ENCODE measurements at regions not wholly inside any gene's neighbourhood (a gene's known extent, or its start where the extent isn't known, plus 50 kb on each side); places are given as distances from the start of the nearest gene placed in this dataset.

DNA sequence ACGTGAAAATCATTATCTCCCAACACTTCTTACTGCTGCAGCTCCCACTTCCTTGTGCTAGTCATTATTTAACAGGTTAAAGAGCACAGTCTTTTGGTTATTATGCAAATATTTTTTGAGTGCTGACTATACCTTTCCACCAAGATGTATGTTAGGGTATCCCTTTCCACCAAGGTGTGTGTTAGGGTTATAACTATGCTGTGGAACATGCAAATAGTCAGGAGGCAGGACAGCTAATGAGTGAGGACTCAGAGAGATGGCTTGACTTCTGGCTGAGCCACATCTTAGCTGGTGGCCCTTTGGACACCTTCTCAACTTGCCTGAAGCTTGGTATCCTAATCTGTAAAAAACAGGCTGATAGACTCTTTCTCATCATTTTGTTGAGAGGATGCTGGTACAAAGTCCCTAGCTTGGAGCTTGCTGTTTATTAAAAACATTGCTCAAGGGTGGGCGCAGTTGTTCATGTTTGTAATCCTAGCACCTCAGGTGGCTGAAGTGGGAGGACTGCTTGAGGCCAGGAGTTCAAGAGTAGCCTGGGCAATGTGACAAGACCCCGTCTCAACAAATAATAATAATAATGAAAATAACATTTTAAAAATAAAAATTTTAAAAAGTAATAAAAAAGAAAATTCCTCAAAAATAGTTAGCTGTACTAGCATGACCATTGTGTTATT lies 160.5 kb upstream of the ADAMTS9 start:
- no peak for DNase-seq (ENCODE audit: low spot score)

DNA sequence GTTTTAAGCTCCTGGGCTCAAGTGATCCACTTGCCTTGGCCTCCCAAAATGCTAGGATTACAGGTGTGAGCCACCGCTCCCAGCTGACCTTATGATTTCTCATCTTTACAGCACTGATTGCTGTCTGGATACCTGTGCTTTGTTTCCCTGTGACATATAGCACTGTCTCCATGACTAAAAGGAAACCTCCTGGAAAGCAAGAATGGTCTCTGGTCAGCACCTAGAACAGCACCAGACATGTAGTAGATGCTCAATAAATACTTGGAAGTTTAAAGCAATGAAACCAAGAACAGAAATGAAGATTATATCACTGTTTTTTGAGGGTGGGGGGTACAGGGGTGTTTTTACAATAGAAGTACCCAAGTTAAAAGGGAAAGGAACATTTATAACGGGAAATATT lies 156.8 kb upstream of the ADAMTS9 start:
- no peak for DNase-seq (ENCODE audit: low spot score)

DNA sequence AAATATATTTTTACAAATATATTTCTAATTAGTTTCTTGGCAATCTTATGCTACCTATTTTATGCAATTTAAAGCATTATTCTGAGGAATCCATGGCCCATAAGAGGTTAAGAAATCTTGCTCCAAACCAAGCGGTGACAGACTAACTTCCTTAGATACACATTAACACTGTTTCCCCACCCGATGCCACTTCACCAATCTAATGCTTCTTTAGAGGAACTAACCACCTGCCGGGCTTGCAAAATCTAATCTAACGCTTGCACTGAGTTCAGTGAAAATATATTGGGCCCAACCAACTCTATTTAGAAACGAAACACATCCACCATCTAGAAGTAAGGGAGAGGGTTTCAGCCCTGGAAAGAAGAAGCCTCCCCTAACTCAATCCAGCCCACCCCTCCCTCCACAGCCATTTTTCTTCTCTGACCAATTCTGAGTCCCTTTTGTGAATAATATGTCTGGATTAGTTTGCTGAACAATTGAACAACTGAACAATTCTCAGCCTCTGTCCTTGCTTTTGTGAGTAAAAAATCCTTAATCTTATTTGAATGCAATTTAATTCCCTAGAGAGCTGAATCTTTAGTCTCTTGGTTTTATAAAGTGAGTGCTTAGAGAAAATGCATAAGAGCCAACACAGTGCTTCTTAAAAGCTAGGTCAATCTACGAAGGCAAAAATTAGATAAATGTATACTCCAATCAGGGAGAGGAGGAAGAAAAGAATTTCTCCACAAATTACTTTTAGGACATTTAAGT lies 150.4 kb upstream of the ADAMTS9 start:
- no peak for DNase-seq (ENCODE audit: low spot score)

DNA sequence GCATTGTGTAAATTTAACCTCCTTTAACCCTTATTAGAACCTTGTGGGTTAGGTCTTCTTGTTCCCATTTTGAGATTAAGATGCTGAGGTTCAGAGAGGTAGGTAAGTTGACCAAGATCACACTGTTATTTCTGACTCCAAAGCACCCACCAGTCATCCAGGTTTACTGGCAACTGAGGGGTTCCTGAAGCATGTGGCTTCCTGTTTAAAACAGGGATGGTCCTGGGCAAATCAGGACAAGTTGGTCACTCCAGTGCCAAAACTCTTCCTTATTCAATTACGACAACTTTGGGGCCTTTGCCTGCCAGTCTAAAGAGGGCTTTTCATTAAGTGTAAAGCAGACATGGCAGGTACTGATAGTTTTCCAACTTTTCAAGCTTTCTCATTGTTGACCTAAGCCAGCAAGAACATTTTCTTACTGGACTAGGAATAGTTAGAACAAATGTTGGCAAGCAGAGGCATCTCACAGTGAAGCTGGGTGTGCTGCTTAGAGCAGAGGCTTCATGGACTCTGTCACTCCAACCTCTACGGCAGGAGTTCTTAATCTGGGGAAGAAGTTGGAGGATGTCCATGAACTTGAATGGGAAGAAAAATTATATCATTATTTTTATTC lies 149.4 kb upstream of the ADAMTS9 start:
- DNase-seq (ENCODE audit: low spot score) = no peak

GRCh38 chr3:64836097-64836496 lies 148.3 kb upstream of the ADAMTS9 start:
- no peak for DNase-seq (ENCODE audit: low spot score)

GRCh38 chr3:64832098-64832497 lies 144.3 kb upstream of the ADAMTS9 start:
- no peak for DNase-seq (ENCODE audit: low spot score)

DNA sequence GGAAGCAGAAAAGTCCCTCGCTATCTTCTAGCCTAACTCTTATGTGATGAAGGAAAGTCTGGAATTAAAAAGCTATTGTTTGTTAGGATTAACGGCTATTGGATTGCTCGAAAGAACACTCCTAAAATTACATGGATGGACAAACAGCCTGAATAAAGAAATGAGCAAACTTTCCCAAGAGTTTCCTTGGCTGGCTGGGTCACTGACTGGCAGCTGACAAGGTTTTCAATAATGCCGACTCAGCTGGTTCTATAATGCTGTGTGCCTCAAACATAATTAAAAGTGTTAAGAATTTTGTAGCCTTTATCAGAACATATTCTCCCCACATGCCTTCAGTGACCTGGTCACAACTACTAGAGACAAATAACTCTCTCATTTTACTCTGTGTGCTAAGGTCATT lies 142.9 kb upstream of the ADAMTS9 start:
- no peak for DNase-seq (ENCODE audit: low spot score)

- DNase-seq (ENCODE audit: low spot score) = no peak
Measured at GRCh38 chr3:64829331-64829730, 141.5 kb upstream of the ADAMTS9 start.

DNA sequence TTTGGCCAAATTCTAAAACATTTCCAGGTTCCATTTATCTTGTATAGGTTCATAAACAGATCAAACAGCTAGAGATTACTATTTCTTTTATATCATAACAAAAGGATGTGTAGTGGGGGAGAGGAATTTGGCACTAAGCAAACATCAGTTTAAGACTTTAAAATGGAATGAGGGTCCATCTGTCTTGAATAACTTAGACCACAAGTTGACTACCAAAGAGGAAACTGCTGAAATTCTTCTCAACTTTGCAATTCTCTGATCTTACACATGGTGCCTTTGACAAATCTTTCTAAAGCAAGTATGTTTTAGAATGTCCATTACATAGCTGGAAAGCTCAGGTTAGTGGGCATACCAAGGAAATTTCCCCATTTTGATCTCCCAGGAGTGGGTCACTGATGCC lies 140.5 kb upstream of the ADAMTS9 start:
- no peak for DNase-seq (ENCODE audit: low spot score)

DNA sequence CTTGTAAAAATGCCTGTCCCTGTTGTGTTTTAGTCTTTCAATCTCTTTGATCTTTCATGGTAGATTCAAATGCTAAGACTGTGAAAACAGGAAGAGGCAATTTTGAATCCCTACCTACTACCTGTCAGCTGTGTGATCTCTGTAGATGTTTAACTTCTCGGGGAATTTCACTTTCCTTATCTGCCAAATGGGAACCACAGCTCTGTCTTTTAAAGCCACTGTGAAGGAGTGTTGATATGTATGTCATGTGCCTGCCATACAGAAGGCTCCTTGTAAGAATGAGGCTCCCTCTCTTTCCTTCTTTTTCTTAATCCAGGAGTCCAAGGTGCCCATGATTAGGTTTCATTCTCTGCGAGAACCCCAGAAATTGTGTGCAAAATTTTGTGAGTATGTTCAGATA lies 139.6 kb upstream of the ADAMTS9 start:
- no peak for DNase-seq (ENCODE audit: low spot score)

DNA sequence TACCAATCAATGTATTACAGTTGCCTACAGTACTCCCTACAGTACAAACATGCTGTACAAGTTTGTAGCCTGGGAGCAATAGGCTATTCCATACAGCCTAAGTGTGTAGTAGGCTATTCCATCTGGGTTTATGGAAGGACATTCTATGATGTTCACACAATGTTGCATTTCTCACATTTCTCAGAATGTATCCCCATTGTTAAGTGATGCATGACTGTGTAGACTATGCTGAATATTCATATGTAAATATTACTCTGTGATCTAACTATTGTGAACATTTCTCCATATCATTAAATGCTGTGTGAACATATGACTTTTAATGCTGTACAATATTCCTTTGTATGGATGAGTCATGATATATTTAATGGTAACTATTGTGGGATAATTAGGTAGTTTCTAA lies 139.2 kb upstream of the ADAMTS9 start:
- no peak for DNase-seq (ENCODE audit: low spot score)

DNA sequence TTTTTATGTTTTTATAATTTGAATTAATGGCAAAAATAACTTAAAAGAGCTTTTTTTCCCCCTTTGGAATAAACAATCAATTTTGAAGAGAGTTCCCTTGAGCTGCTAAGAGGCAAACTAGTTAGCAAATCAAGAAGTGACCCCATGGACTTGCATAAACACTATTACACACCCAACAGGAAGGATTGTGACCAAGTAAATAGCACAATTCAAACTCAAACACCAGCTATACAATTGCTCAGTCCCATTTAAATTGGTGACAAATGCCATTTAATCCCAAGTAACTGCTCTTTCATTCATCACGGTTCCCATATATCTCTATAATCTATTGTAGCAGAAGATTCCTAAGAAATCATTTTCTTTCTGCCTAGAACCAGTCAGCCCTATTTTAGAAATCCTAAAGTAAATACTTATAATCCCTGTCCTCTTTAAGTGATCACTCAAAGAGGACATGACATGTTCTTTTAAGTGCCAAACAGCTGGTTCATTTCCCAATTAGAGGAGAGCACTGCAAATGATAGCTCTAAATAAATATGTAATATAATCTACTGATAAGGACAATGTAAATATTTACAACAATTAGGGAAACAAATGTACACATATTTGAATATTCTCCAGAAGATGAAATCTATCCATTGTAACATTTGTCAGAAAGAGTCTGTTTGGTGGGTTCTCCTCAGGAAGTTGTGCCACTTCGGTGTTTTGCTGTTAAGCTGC lies 137.8 kb upstream of the ADAMTS9 start:
- no peak for DNase-seq (ENCODE audit: low spot score)

- DNase-seq (ENCODE audit: low spot score) = no peak
Measured at GRCh38 chr3:64824394-64824909, 136.7 kb upstream of the ADAMTS9 start.

DNA sequence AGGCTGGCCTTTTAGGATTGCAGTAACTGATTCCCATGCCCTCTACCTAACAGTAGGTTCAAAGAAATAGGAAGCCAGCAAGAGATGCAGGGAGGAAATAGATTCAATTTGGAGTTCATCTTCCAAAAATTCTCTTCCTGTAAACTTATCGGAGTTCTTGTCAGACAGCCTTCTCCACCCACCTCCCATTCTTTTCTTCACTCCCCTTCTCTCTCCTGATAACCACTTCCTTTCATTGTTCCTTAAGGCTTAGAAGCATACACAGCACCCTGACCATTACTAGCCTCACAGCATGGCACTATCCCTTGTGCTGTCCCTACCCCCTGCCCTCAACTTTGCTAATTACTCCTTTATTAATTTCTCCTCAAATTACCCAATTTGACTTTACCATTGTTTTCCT lies 130.4 kb upstream of the ADAMTS9 start:
- no peak for DNase-seq (ENCODE audit: low spot score)

GRCh38 chr3:64816355-64816754 lies 128.6 kb upstream of the ADAMTS9 start:
- DNase-seq (ENCODE audit: low spot score) = no peak

DNA sequence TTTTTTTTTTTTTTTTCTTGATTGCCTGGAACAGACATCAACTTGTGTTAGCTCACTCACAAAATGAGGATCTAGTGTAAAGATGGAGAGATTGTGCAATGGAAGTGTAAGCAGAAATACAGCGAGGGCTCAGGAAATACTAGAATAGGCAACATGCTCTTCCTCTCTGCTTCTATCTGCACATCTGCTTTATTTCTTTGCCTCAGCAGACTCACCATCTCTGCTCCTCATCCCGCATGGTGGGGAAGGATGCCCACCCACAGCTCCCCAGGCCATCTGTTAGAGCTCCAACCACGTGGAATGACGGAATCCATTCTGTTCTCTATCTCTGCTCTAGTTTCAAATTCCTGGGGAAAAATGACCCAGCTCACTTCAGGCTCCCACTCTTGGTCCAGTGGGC lies 128.0 kb upstream of the ADAMTS9 start:
- no peak for DNase-seq (ENCODE audit: low spot score)

DNA sequence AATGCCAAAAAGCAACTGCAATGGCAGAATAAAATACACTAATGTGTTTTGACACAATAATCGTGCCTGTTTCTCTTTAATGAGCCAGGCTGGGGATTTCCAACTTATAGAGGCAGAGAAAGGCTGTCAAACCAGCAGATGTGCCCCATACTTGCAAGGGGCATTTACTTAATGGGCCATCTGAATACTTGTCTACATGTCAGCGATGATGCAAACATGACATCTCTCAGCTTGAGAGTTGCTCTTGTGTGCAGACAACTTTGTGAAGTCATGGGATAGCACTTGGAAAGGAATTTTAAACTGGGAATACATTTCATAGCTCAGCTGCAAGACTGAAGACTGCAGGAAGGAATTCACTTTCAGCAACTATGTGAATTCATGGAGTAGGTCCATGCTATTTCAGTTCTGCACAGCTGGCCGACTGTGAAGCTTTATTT lies 127.4 kb upstream of the ADAMTS9 start:
- no peak for DNase-seq (ENCODE audit: low spot score)

DNA sequence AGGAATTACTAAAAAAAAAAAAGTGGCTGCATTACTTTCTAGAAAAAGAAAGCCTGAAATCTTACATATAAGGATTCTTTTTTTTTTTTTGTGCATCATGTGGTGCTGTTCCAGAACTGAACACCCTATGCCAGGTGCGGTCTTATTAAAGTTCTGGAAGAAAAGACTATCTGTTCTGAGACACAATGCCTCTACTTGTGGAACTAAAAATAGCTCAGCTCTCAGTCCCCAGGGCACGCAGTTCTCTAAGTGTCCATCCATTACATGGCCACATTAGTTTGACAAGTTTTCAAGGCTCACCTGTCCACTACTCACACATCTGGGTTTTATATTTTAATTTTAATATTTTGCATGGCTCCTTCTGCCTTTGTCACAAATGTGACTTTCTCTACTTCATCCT lies 126.6 kb upstream of the ADAMTS9 start:
- DNase-seq (ENCODE audit: low spot score) = no peak

- DNase-seq (ENCODE audit: low spot score) = no peak
Measured at GRCh38 chr3:64813326-64813725, 125.5 kb upstream of the ADAMTS9 start.

- DNase-seq (ENCODE audit: low spot score) = no peak
Measured at GRCh38 chr3:64809086-64809485, 121.3 kb upstream of the ADAMTS9 start.

DNA sequence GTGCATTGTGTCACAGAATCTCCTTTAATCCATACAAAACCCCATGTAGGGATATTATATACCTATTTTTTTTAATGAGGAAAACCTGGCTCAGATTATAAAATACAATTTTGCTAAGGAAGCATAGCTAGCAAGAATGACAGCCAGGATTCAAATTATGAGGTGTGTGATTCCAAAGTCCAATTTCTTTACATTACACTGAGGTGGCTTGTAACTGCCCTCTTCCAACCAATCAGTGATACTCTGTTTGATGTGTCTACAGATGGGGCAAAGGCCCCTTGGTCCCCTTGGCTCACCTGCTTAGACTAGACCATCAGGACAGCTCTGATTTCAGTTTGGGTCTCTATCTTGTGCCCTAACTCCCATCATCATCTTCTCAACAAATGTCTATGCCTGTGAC lies 120.3 kb upstream of the ADAMTS9 start:
- DNase-seq (ENCODE audit: low spot score) = no peak
